H9 (cell line): ENCODE measurements at regions not wholly inside any gene's neighbourhood (a gene's known extent, or its start where the extent isn't known, plus 50 kb on each side); places are given as distances from the start of the nearest gene placed in this dataset.

Source experiments
- DNase-seq: peaks from one replicate; pipeline ENCODE4 v3.0.0-alpha.2; 2017
- H2AFZ ChIP-seq: one replicate; pipeline ENCODE4 v1.6.1; 2013; ENCODE audit warnings: mild to moderate bottlenecking, low read length, control low read depth, moderate library complexity
- H2AK5ac ChIP-seq: 2 replicates; pipeline ENCODE4 v1.6.1; 2013; ENCODE audit warnings: low read length, control low read depth, mixed read lengths; ENCODE audit not compliant: insufficient read length
- H2BK120ac ChIP-seq: one replicate; pipeline ENCODE4 v1.6.1; 2013; ENCODE audit warnings: low read depth, mild to moderate bottlenecking, low read length, control low read depth, inconsistent platforms; ENCODE audit not compliant: poor library complexity, severe bottlenecking
- H2BK12ac ChIP-seq: 2 replicates; pipeline ENCODE4 v1.6.1; 2013; ENCODE audit warnings: low read length, control low read depth, mixed read lengths, low read depth; ENCODE audit not compliant: insufficient read length
- H2BK15ac ChIP-seq: 2 replicates; pipeline ENCODE4 v1.6.1; 2013; ENCODE audit warnings: low read depth, low read length, control low read depth
- H2BK20ac ChIP-seq: one replicate; pipeline ENCODE4 v1.6.1; 2013; ENCODE audit warnings: low read depth, mild to moderate bottlenecking, low read length, control low read depth, inconsistent platforms; ENCODE audit not compliant: poor library complexity, severe bottlenecking
- H2BK5ac ChIP-seq: 2 replicates; pipeline ENCODE4 v1.6.1; 2013; ENCODE audit warnings: low read length, control low read depth, mixed read lengths; ENCODE audit not compliant: insufficient read length
- H3K14ac ChIP-seq: 2 replicates; pipeline ENCODE4 v1.6.1; 2013; ENCODE audit warnings: low read length, control low read depth; ENCODE audit not compliant: insufficient read depth
- H3K18ac ChIP-seq: 2 replicates; pipeline ENCODE4 v1.6.1; 2013; ENCODE audit warnings: low read depth, mild to moderate bottlenecking, mixed read lengths, low read length, control low read depth; ENCODE audit not compliant: insufficient read length
- H3K23ac ChIP-seq: 2 replicates; pipeline ENCODE4 v1.6.1; 2013; ENCODE audit warnings: low read length, control low read depth, mixed read lengths, low read depth; ENCODE audit not compliant: insufficient read length
- H3K23me2 ChIP-seq: 2 replicates; pipeline ENCODE4 v1.6.1; 2013; ENCODE audit warnings: low read depth, mild to moderate bottlenecking, mixed read lengths, low read length, control low read depth; ENCODE audit not compliant: insufficient read length, poor library complexity, severe bottlenecking
- H3K27ac ChIP-seq: 2 replicates; pipeline ENCODE4 v1.5.1; 2013; ENCODE audit warnings: low read length, control low read depth, mixed read lengths, low read depth; ENCODE audit not compliant: insufficient read length
- H3K27me3 ChIP-seq: 2 replicates; pipeline ENCODE4 v1.6.1; 2013; ENCODE audit warnings: low read length, control low read depth, inconsistent platforms; ENCODE audit not compliant: insufficient read depth
- H3K4ac ChIP-seq: 2 replicates; pipeline ENCODE4 v1.6.1; 2013; ENCODE audit warnings: low read depth, mild to moderate bottlenecking, control low read depth, inconsistent platforms, low read length, moderate library complexity
- H3K4me1 ChIP-seq: 2 replicates; pipeline ENCODE4 v1.6.1; 2013; ENCODE audit warnings: low read length, control low read depth, inconsistent platforms; ENCODE audit not compliant: insufficient read depth
- H3K4me2 ChIP-seq: 2 replicates; pipeline ENCODE4 v1.6.1; 2013; ENCODE audit warnings: low read length, control low read depth, mixed read lengths; ENCODE audit not compliant: insufficient read length, insufficient read depth
- H3K56ac ChIP-seq: 2 replicates; pipeline ENCODE4 v1.6.1; 2013; ENCODE audit warnings: low read depth, mild to moderate bottlenecking, mixed read lengths, low read length, control low read depth; ENCODE audit not compliant: insufficient read length
- H3K79me1 ChIP-seq: 2 replicates; pipeline ENCODE4 v1.6.1; 2013; ENCODE audit warnings: low read depth, mild to moderate bottlenecking, moderate library complexity, low read length, control low read depth, inconsistent platforms; ENCODE audit not compliant: insufficient read depth, poor library complexity, severe bottlenecking
- H3K79me2 ChIP-seq: 2 replicates; pipeline ENCODE4 v1.6.1; 2013; ENCODE audit warnings: low read length, control low read depth, inconsistent platforms; ENCODE audit not compliant: insufficient read depth
- H3K9ac ChIP-seq: 2 replicates; pipeline ENCODE4 v1.6.1; 2013; ENCODE audit warnings: low read length, control low read depth, mixed read lengths; ENCODE audit not compliant: insufficient read length; ENCODE audit errors: extremely low read depth
- H3K9me3 ChIP-seq: one replicate; pipeline ENCODE4 v1.6.1; 2013; ENCODE audit warnings: low read depth, low read length, inconsistent platforms; ENCODE audit not compliant: control insufficient read depth
- H3T11ph ChIP-seq: one replicate; pipeline ENCODE4 v1.6.1; 2013; ENCODE audit warnings: mild to moderate bottlenecking, low read length, control low read depth, inconsistent platforms
- H4K20me1 ChIP-seq: one replicate; pipeline ENCODE4 v1.6.1; 2013; ENCODE audit not compliant: control insufficient read depth, insufficient read length, insufficient read depth
- H4K5ac ChIP-seq: 2 replicates; pipeline ENCODE4 v1.6.1; 2013; ENCODE audit warnings: low read depth, mild to moderate bottlenecking, mixed read lengths, low read length, control low read depth; ENCODE audit not compliant: insufficient read length
- H4K8ac ChIP-seq: replicated peaks from 2 replicates; pipeline ENCODE4 v1.6.1; 2013; ENCODE audit warnings: low read length, control low read depth, mixed read lengths, low read depth; ENCODE audit not compliant: insufficient read length
- H4K91ac ChIP-seq: 2 replicates; pipeline ENCODE4 v1.6.1; 2013; ENCODE audit warnings: low read depth, mild to moderate bottlenecking, moderate library complexity, mixed read lengths, low read length, control low read depth; ENCODE audit not compliant: insufficient read length
- H3K27ac Mint-ChIP-seq, 3 experiments: 2 replicates in 2 of 3; 3 replicates in 1 of 3; pipeline ENCODE4 v1.8.0; 2020 to 2021; ENCODE audit warnings: mixed read lengths in 3 of 3, mild to moderate bottlenecking in 1 of 3, moderate library complexity in 1 of 3
- H3K27me3 Mint-ChIP-seq: 2 replicates; pipeline ENCODE4 v1.8.0; 2021; ENCODE audit warnings: low read depth, mild to moderate bottlenecking, moderate library complexity, mixed read lengths
- H3K36me3 Mint-ChIP-seq, 3 experiments: 2 replicates in 2 of 3; 3 replicates in 1 of 3; pipeline ENCODE4 v1.8.0; 2020 to 2021; ENCODE audit warnings: low read depth in 3 of 3, mixed read lengths in 3 of 3; ENCODE audit not compliant: insufficient read depth in 1 of 3
- H3K4me1 Mint-ChIP-seq, 2 experiments: 2 replicates each; pipeline ENCODE4 v1.8.0; 2020; ENCODE audit warnings: mixed read lengths in 2 of 2
- H3K4me3 Mint-ChIP-seq, 2 experiments: 2 replicates in 1 of 2; 3 replicates in 1 of 2; pipeline ENCODE4 v1.8.0; 2020 to 2021; ENCODE audit warnings: mild to moderate bottlenecking in 2 of 2, mixed read lengths in 2 of 2, moderate library complexity in 1 of 2
- H3K9me3 Mint-ChIP-seq, 2 experiments: 2 replicates in 1 of 2; 3 replicates in 1 of 2; pipeline ENCODE4 v1.8.0; 2020; ENCODE audit warnings: mild to moderate bottlenecking in 2 of 2, mixed read lengths in 2 of 2, moderate library complexity in 1 of 2
- CTCF ChIP-seq: fragments of 200-600 bp; sonication (generic); conservative IDR thresholded peaks from 3 replicates; pipeline ENCODE4 v1.8.0; 2021; ENCODE audit warnings: antibody characterized with exemption, mild to moderate bottlenecking
- WGBS: extraction: QIAGEN DNeasy Blood & Tissue Kit; methylation state at CpG from one replicate; pipeline ENCODE4 v1.1.7; 2013; ENCODE audit warnings: missing lambda C conversion rate, low lambda C conversion rate, mixed read lengths; ENCODE audit not compliant: insufficient read length; ENCODE audit errors: extremely low coverage; 5-methylcytosine and 5-hydroxymethylcytosine counted together

GRCh38 chr5:8944005-8944404 is 601.9 kb downstream of the SEMA5A start:
- Histone ChIP-seq H2AK5ac (no peak overlapping the region), H3K23me2 (no peaks in the 10 kb centered on the region)

More at GRCh38 chr5:8944005-8944404, 601.9 kb downstream of the SEMA5A start:
- Histone ChIP-seq H2BK15ac (no peak overlapping the region), H4K20me1 (no peaks in the 10 kb centered on the region), H2BK120ac (no peak overlapping the region), H3K18ac (no peak overlapping the region), H4K91ac (no peak overlapping the region), H3K27ac (no peak overlapping the region), H2BK20ac (no peak overlapping the region), H3K9me3 (no peaks in the 10 kb centered on the region), H3K56ac (no peak overlapping the region), H3K4me2 (no peak overlapping the region), H2AFZ (no peak overlapping the region), H3K4me1 (no peaks in the 10 kb centered on the region), H3K9ac (no peak overlapping the region), H3K27me3 (no peaks in the 10 kb centered on the region), H3K79me1 (no peaks in the 10 kb centered on the region), H3K14ac (no peak overlapping the region), H2BK5ac (no peak overlapping the region), H4K8ac (no peak overlapping the region), H3K4ac (no peak overlapping the region), H4K5ac (no peak overlapping the region), H3K79me2 (no peaks in the 10 kb centered on the region), H3K23ac (no peak overlapping the region), H3T11ph (no peak overlapping the region), H2BK12ac (no peak overlapping the region)
- Mint-ChIP-seq H3K4me3 (no peak overlapping the region), H3K9me3 (peaks cover 15 to 20% of the 10 kb centered on the region in 2 experiments; a peak in 4 of 5 replicates), H3K36me3 (peaks cover 0 to 13% (median 6%) of the 10 kb centered on the region in 3 experiments; a peak in 5 of 7 replicates), H3K27ac (no peak overlapping the region; a peak in 1 of 7 replicates), H3K4me1 (no peaks in the 10 kb centered on the region), H3K27me3 (no peaks in the 10 kb centered on the region)
- no peak for DNase-seq
- WGBS, result no CpG with 5 or more reads among the region's 4 CpGs
- TF ChIP-seq CTCF, result no peak
